GM19239 (cell line): ENCODE measurements at regions not wholly inside any gene's neighbourhood (a gene's known extent, or its start where the extent isn't known, plus 50 kb on each side); places are given as distances from the start of the nearest gene placed in this dataset.

Source experiments
- DNase-seq: peaks from one replicate; pipeline ENCODE4 v3.0.0; 2011; ENCODE audit warnings: low spot score; ENCODE audit not compliant: insufficient read length
- FAIRE-seq: peaks from 2 replicates; lab custom pipeline; 2011; peaks lifted over from hg19 to GRCh38; lab: Jason Lieb, UNC

GRCh38 chr10:128539510-128540127 lies 413.4 kb upstream of the MKI67 start:
- DNase-seq = no peak
- FAIRE-seq = no peak

GRCh38 chr10:128540128-128540762 lies 414.0 kb upstream of the MKI67 start:
- FAIRE-seq (no peak), DNase-seq (no peak)

GRCh38 chr10:128540781-128541761 lies 414.8 kb upstream of the MKI67 start:
- no peak for FAIRE-seq
- no peak for DNase-seq

- no peak for DNase-seq
- FAIRE-seq = no peak
Observed at GRCh38 chr10:128541926-128542475, 415.8 kb upstream of the MKI67 start.

GRCh38 chr10:128542659-128543058 lies 416.4 kb upstream of the MKI67 start:
- no peak for FAIRE-seq
- no peak for DNase-seq

- FAIRE-seq (no peak), DNase-seq (no peak)
Observed at GRCh38 chr10:128543151-128543550, 416.9 kb upstream of the MKI67 start.

GRCh38 chr10:128545216-128545615 lies 419.0 kb upstream of the MKI67 start:
- FAIRE-seq = no peak
- DNase-seq = no peak

- FAIRE-seq = no peak
- DNase-seq = no peak
Observed at GRCh38 chr10:128546651-128547165, 420.5 kb upstream of the MKI67 start.

- DNase-seq = no peak
- no peak for FAIRE-seq
Observed at GRCh38 chr10:128549101-128549608, 422.9 kb upstream of the MKI67 start.

GRCh38 chr10:128550045-128550444 lies 423.8 kb upstream of the MKI67 start:
- no peak for DNase-seq
- FAIRE-seq = no peak

- no peak for DNase-seq
- FAIRE-seq = no peak
Observed at GRCh38 chr10:128551475-128551874, 425.3 kb upstream of the MKI67 start.

- DNase-seq (no peak), FAIRE-seq (no peak)
Observed at GRCh38 chr10:128553755-128554154, 427.5 kb upstream of the MKI67 start.

GRCh38 chr10:128556182-128557110 lies 430.2 kb upstream of the MKI67 start:
- DNase-seq (no peak), FAIRE-seq (no peak)

- FAIRE-seq (no peak), DNase-seq (no peak)
Observed at GRCh38 chr10:128557149-128557710, 431.0 kb upstream of the MKI67 start.

GRCh38 chr10:128560406-128560805 lies 434.2 kb upstream of the MKI67 start:
- no peak for DNase-seq
- FAIRE-seq = no peak

- FAIRE-seq (no peak), DNase-seq (no peak)
Observed at GRCh38 chr10:128560993-128561392, 434.8 kb upstream of the MKI67 start.

GRCh38 chr10:128563387-128563786 lies 437.2 kb upstream of the MKI67 start:
- FAIRE-seq (no peak), DNase-seq (no peak)

- DNase-seq = no peak
- no peak for FAIRE-seq
Observed at GRCh38 chr10:128563904-128564303, 437.7 kb upstream of the MKI67 start.
